Muscle of leg (tissue), 3 donors: ENCODE measurements at regions not wholly inside any gene's neighbourhood (a gene's known extent, or its start where the extent isn't known, plus 50 kb on each side); places are given as distances from the start of the nearest gene placed in this dataset.

ENCODE experiments used
- DNase-seq: peaks from one replicate; pipeline ENCODE4 v3.0.0; 2013
- H3K27ac ChIP-seq: one replicate; pipeline ENCODE4 v1.5.1; 2013; ENCODE audit warnings: mild to moderate bottlenecking, low read length, control low read depth
- H3K27me3 ChIP-seq: one replicate; pipeline ENCODE4 v1.6.1; 2013; ENCODE audit warnings: low read length; ENCODE audit not compliant: control insufficient read depth, insufficient read depth
- H3K36me3 ChIP-seq: one replicate; pipeline ENCODE4 v1.6.1; 2013; ENCODE audit warnings: low read length; ENCODE audit not compliant: control insufficient read depth, insufficient read depth
- H3K4me1 ChIP-seq: one replicate; pipeline ENCODE4 v1.6.1; 2013; ENCODE audit warnings: low read length; ENCODE audit not compliant: control insufficient read depth, insufficient read depth
- H3K4me3 ChIP-seq: one replicate; pipeline ENCODE4 v1.5.1; 2013; ENCODE audit warnings: low read length, control low read depth
- H3K9me3 ChIP-seq: replicated peaks from 2 replicates; pipeline ENCODE4 v1.6.1; 2013; ENCODE audit warnings: low read depth, low read length; ENCODE audit not compliant: control insufficient read depth
- WGBS: methylation state at CpG from one replicate; pipeline ENCODE4 v1.1.5; 2013; ENCODE audit warnings: missing lambda C conversion rate; ENCODE audit not compliant: insufficient coverage; 5-methylcytosine and 5-hydroxymethylcytosine counted together

DNA sequence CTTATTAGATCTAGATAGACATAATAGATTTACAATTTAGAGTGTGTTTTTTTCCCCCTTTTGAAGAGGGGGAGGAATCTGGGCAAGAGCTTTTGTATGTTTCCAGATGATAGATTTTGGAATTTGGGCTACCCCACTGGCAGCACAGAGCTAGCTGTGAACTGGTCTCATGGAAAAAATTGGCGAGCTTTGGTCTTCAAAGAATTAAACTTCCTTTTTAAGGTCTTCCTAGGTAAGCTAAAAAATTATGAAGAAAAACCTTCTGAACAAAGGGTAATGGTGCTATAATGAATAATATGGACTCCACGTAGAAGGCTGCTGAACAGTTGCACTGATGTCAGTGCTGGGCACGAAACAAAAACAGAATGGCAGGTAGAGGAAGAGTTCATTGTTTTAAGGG lies 109.3 kb downstream of the ZIC5 start:
- Histone ChIP-seq H3K36me3 (no peaks in the 10 kb centered on the region), H3K27me3 (peaks cover 22% of the 10 kb centered on the region), H3K4me1 (no peaks in the 10 kb centered on the region), H3K27ac (no peak overlapping the region), H3K9me3 (no peaks in the 10 kb centered on the region), H3K4me3 (no peak overlapping the region)
- DNase-seq = no peak
- 71% methylated on average over 2 of the region's 3 CpGs for WGBS

DNA sequence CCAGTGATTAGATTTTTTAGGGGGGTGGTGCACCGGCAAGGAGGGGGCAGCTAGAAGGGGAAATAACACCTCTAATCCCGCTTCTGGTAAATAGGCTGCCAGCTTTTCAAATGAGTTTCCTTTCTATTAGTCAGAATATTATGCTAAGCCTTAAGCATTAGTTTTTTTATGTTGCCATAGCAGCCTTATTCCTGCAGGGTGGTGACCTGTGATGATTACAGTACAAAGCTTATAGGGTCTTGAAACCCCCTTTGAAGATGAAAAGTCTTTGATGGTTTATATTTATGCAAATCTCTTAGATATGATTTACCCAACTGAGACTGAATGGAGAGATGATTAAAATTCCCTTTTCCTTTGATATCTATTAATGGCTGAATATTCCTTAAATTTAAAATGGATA lies 109.8 kb downstream of the ZIC5 start:
- WGBS = no CpG with 5 or more reads among the region's 2 CpGs
- DNase-seq = no peak
- no peak overlapping the region for H3K4me3 ChIP-seq
- no peaks in the 10 kb centered on the region for H3K9me3 ChIP-seq
- no peaks in the 10 kb centered on the region for H3K36me3 ChIP-seq
- H3K27me3 ChIP-seq = peaks cover 22% of the 10 kb centered on the region
- H3K27ac ChIP-seq = no peak overlapping the region
- H3K4me1 ChIP-seq = no peaks in the 10 kb centered on the region

DNA sequence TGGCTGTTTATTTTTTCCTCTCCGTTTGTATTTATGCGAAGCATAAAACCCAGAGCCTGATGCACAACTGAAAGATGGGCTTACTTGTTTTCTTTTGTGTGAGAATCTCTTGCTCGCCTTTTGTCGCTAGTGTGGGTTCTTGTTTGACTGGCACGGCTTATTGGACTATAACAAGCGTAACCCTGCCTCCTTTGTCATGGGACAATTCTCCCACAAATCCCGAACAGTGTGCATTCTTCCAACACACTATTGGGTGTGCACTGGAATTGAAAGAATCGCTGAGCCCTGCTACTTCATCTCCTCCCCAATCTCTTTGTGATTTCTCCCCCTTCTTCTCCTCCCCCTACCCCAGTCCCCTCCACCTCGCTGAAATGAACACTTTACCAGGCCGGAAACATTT lies 110.8 kb downstream of the ZIC5 start:
- WGBS = 21% methylated on average over 3 of the region's 10 CpGs
- Histone ChIP-seq H3K4me3 (no peak overlapping the region), H3K4me1 (no peaks in the 10 kb centered on the region), H3K27ac (no peak overlapping the region), H3K9me3 (no peaks in the 10 kb centered on the region), H3K27me3 (peaks cover 24% of the 10 kb centered on the region), H3K36me3 (no peaks in the 10 kb centered on the region)
- DNase-seq = no peak

DNA sequence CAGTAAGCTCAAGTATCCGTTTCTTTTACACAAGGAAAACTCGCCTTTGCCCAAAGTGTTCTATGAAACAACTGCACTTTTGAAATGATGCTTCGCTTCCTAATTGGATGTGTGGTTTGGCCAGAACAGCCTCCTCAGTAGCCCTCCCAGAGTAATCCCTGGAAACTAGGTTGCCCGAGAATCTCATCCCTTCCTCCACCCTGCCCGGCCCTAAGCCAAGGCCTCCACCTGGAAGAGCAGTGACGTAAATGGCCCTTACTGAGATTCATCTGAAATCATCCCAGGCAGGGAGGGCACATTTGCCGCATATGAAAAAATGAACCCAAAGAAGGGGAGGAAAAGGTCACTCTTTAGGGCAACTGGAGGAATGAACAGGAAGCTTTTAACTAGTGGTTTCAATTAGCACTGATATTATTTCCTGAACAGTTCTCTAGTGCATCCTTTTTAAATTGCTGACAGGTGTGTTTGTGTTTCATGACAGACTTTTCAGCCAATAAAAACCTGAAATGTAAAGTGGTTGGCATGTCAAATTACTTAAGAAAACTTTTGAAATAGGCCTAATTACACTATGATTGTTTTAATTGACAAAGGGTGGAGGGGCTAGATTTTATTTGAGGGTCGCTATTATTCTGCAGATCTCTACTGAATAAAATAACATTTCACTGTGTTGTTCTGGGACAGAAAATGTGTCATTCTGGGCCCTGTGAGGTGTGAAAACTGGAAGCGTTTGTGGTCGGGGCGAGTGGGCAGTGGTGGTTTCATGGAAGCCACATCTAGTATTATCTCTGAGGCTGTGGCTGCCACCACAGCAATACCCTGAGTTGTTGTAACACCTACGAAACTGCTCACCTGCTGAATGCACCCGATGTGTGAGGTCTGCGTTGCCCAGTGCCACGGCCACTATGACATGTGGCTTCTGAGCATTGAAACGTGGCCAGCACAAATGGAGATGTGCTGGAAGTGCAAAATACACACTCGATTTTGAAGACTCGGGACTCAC lies 112.1 kb downstream of the ZIC5 start:
- Histone ChIP-seq H3K27me3 (peaks cover 27% of the 10 kb centered on the region), H3K4me3 (no peak overlapping the region), H3K4me1 (no peaks in the 10 kb centered on the region), H3K27ac (no peak overlapping the region), H3K36me3 (no peaks in the 10 kb centered on the region), H3K9me3 (no peaks in the 10 kb centered on the region)
- WGBS = 52% methylated on average over 13 of the region's 18 CpGs
- DNase-seq = no peak

DNA sequence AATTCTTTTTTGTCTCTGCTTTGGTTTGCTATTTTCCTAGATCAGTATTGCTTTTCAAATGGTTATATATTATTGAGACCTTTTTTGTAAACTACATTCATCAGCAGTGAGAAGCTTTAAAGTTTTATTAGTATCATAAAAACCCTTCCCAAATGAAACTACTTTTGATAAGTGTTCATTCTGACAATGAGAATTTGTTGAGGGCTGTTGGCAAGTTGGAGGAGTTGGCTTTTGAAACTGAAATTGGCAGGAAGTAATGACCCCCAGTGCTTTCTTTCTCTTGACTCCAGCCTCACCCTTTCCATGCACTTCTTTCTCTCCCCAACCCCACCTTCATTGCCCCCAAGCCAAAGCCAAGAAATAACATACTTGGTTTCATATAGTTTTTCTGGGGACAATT lies 113.8 kb downstream of the ZIC5 start:
- Histone ChIP-seq H3K4me1 (no peaks in the 10 kb centered on the region), H3K27ac (no peak overlapping the region), H3K9me3 (no peaks in the 10 kb centered on the region), H3K36me3 (no peaks in the 10 kb centered on the region), H3K4me3 (no peak overlapping the region), H3K27me3 (peaks cover 26% of the 10 kb centered on the region)
- DNase-seq = no peak

DNA sequence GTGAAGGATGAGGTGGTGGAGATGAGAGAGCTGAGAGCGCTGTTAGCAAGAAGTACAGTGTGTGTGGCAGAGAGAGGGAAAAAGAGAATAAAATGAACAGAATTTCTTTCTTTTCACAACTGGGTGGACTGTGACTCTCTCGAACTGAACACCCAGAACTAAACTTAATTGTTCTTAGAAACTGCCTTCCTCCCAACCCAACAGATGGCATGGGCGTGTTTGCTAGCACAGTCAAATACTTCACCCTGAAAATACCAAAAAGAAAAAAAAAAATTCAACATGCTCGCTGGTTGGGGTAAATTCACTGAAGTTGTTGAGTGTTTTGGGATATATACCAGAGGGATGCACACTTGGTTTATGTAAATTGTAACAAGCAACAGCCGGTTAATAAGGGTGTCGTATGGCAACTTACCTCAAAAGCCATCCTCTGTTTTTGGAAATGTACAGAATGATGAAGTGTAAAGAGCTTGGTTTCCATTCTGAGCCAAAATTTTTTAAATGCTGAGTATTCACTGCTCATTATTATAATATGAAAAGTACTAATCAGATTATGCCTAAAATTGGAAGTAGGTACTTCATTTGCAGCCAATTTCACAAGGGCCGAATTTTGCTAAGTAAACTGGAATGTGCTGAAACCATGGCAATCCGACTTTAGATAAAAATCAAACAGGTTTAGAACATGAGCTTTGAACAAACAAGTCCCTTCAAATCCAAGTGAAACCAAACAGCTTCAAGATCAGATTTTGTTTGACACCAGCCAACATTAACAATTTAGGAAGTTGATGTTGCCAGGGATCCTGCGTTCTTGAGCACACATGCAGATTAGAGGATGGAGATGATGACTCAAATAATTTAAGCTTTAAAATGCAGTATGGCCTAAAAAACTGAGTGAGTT lies 115.8 kb downstream of the ZIC5 start:
- no peaks in the 10 kb centered on the region for H3K4me1 ChIP-seq
- 75% methylated on average over 2 of the region's 9 CpGs for WGBS
- no peak overlapping the region for H3K27ac ChIP-seq
- H3K4me3 ChIP-seq = no peak overlapping the region
- peaks cover 23% of the 10 kb centered on the region for H3K27me3 ChIP-seq
- H3K36me3 ChIP-seq = no peaks in the 10 kb centered on the region
- H3K9me3 ChIP-seq = no peaks in the 10 kb centered on the region
- DNase-seq = no peak

DNA sequence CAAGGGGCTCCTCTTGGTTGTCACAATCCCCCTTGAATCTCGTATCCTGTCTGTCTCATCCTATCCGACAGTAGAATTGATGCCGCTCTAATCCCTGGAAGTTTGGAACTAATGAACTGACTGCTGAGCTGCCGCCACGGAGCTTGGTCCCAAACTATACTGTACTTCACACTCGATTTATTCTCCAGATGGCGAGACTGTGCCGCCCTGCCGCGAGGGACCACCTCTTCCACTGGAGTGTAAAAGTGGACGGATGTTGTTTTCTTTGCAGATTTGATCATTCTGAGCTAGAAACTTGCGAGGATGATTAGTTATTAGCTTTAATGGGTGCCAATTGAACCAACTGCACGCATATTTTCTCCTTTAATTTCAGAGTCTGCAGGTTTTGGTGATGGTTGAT lies 117.2 kb downstream of the ZIC5 start:
- H3K4me3 ChIP-seq = no peak overlapping the region
- H3K9me3 ChIP-seq = no peaks in the 10 kb centered on the region
- H3K36me3 ChIP-seq = no peaks in the 10 kb centered on the region
- H3K27me3 ChIP-seq = peaks cover 16% of the 10 kb centered on the region
- DNase-seq = no peak
- no peak overlapping the region for H3K27ac ChIP-seq
- H3K4me1 ChIP-seq = no peaks in the 10 kb centered on the region
- 83% methylated on average over 3 of the region's 13 CpGs for whole genome bisulfite sequencing

DNA sequence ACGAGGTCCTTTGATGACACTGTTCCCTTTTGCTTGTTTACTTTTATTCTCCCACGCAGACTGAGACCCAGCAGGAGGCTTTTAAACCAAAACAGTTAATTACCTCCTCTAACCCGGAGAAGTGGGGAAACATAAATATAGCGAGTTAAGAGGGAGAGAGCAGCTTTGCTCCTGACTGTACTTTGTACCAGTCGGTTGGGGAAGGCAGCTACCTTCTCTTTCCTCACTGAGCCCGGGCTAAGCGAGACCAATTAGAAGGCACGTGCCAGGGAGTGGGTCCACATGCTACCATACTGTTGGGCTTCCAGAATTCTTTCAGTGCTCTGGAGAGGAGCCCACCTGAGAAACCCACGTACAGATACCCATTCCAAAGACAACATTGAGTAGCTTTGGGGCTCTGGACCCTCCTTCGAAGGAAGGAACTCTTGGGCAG lies 124.2 kb downstream of the ZIC5 start:
- 45% methylated on average over 6 of the region's 10 CpGs for WGBS
- Histone ChIP-seq H3K27me3 (peaks cover 11% of the 10 kb centered on the region), H3K4me3 (no peak overlapping the region), H3K36me3 (no peaks in the 10 kb centered on the region), H3K4me1 (no peaks in the 10 kb centered on the region), H3K9me3 (no peaks in the 10 kb centered on the region), H3K27ac (no peak overlapping the region)
- no peak for DNase-seq

DNA sequence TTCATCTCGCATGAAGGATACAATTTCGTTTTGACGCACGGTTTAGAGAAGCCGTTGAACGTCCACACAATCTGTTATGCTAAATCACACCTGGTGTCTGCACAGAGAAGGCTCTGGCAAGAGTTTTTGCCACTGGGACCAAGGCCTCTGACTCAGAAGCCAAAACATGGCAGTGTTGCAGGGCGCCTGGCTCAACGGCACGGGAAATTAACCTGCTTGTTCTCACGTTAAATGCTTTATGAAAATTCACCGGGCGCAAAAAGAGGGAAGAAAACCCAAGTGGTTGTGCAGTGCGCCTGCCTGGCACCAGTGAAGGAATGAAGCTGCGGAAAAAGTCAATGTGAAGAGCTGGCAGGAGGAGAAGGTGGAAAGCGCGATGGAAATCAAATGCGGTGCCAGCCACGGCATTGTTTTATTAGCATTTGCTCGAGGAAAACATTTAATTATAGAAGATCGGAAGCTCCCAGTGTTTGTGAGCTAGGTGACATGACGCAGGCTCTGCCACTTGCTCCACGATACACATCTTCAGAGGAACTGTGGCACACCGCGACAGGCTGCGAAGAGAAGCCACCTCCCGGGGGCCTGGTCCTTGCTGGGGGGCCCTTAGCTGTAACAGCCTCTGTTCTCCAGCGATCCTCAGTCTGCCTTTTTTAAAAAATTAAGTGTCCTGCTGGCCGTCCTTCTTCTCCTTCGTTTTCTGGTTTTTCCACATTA lies 126.2 kb downstream of the ZIC5 start:
- Histone ChIP-seq H3K4me1 (no peaks in the 10 kb centered on the region), H3K36me3 (no peaks in the 10 kb centered on the region), H3K27ac (no peak overlapping the region), H3K27me3 (peaks cover 9% of the 10 kb centered on the region), H3K9me3 (no peaks in the 10 kb centered on the region), H3K4me3 (no peak overlapping the region)
- WGBS = 77% methylated on average over 24 of the region's 29 CpGs
- DNase-seq = no peak

DNA sequence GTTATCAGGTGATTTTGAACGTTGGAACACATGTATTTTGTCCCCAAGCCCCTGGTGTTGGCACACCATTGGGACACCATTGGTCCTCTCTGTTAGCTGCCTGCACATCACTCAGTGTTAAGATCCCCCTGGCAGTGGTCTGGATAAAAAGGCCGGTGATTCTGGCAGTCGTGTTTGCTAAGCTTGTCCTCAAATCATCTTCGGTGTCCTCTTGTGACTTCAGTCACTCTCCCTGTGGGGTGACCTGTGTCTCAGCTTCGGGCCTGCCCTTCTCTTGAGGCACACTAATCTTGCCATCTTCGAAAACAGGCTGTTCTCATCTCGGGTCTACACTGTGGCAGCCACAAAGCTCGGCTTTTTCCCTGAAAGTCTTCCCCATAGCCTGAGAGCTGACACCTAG lies 127.1 kb downstream of the ZIC5 start:
- Histone ChIP-seq H3K4me3 (no peak overlapping the region), H3K27ac (no peak overlapping the region), H3K36me3 (no peaks in the 10 kb centered on the region), H3K4me1 (no peaks in the 10 kb centered on the region), H3K9me3 (no peaks in the 10 kb centered on the region), H3K27me3 (peaks cover 9% of the 10 kb centered on the region)
- WGBS = 75% methylated on average over 8 of the region's 8 CpGs
- DNase-seq = no peak
